OCI-LY3 (cell line): ENCODE measurements at regions not wholly inside any gene's neighbourhood (a gene's known extent, or its start where the extent isn't known, plus 50 kb on each side); places are given as distances from the start of the nearest gene placed in this dataset.

ENCODE experiments used
- H2AFZ ChIP-seq: fragments of 200-600, 300-600 bp; shearing (Covaris generic); 2 replicates; pipeline ENCODE4 v1.6.0; 2014; ENCODE audit warnings: antibody characterized with exemption, low read depth, low read length
- H3K27ac ChIP-seq: fragments of 200-600, 300-600 bp; sonication (generic); 2 replicates; pipeline ENCODE4 v1.5.1; 2014; ENCODE audit warnings: mild to moderate bottlenecking, low read length, moderate library complexity, mixed read lengths
- H3K27me3 ChIP-seq: fragments of 200-600, 300-600 bp; sonication (generic); 2 replicates; pipeline ENCODE4 v1.6.1; 2014; ENCODE audit warnings: low read depth, low read length, mixed read lengths
- H3K36me3 ChIP-seq: fragments of 200-600, 300-600 bp; sonication (generic); replicated peaks from 2 replicates; pipeline ENCODE3; 2014; ENCODE audit warnings: low read depth, low read length, mixed read lengths
- H3K4me1 ChIP-seq: fragments of 300-600, 200-600 bp; sonication (generic); 2 replicates; pipeline ENCODE4 v1.6.1; 2014; ENCODE audit warnings: low read length, mixed read lengths
- H3K4me2 ChIP-seq: fragments of 200-600, 300-600 bp; sonication (generic); 2 replicates; pipeline ENCODE4 v1.6.1; 2014; ENCODE audit warnings: low read length, mixed read lengths
- H3K4me3 ChIP-seq: fragments of 300-600, 200-600 bp; sonication (generic); 2 replicates; pipeline ENCODE4 v1.5.1; 2014; ENCODE audit warnings: antibody characterized with exemption, mild to moderate bottlenecking, low read length, moderate library complexity
- H3K79me2 ChIP-seq: fragments of 300-600, 200-600 bp; shearing (Covaris generic); 2 replicates; pipeline ENCODE4 v1.6.1; 2014; ENCODE audit warnings: mild to moderate bottlenecking, low read length, mixed read lengths
- H3K9ac ChIP-seq: fragments of 300-600, 200-600 bp; shearing (Covaris generic); 2 replicates; pipeline ENCODE4 v1.6.0; 2014; ENCODE audit warnings: mild to moderate bottlenecking, low read length, moderate library complexity
- H3K9me3 ChIP-seq: fragments of 200-600, 300-600 bp; shearing (Covaris generic); 2 replicates; pipeline ENCODE4 v1.6.1; 2014; ENCODE audit warnings: low read length, mixed read lengths; ENCODE audit not compliant: insufficient read depth
- H4K20me1 ChIP-seq: fragments of 200-600, 300-600 bp; sonication (generic); 2 replicates; pipeline ENCODE4 v1.6.1; 2016; ENCODE audit warnings: low read length, mixed read lengths; ENCODE audit not compliant: insufficient read depth
- EZH2phosphoT487 ChIP-seq: fragments of 200-600 bp; shearing (Covaris generic); IDR thresholded peaks from 2 replicates; pipeline ENCODE4 v1.6.1; 2018; ENCODE audit warnings: antibody characterized with exemption, mixed run types, low read depth
- TF ChIP-seq, protein P1 (sequence below): fragments of 200-600, 300-600 bp; sonication (generic); IDR thresholded peaks from 2 replicates; pipeline ENCODE4 v1.5.1; 2014; ENCODE audit warnings: antibody characterized with exemption, low read length, low read depth

DNA sequence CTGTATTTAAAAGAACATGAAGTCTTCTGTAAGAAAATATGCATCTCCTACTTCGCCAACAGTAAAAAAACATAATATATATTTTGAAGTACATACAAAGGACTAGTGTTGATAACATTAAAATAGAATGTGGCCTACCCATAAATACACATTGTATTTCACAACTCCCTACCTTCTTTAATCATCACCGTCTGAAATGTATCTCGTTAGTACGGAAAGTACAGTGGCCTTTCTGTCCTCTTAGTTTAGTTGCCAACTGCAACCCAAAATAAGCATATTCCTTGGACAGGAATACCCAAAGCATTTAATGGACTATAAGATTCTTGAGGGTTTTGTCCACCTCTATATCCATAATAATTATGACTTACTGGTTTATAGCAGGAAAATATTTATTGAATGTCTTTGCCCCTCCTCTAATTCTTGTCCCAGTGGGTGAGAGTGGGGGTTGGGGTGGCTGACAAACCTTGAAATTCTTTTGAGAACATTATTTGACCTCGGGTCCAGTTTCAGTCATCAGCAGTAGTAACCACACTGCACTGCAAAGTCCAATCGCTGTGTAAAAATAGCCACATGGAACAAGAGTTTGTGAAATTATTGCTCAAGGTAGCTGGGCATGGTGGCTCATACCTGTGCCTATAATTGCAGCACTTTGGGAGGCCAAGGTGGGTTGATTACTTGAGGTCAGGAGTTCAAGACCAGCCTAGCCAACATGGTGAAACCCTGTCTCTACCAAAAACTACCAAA lies 474.5 kb downstream of the KLHL13 start:
- H3K27ac ChIP-seq: no peak overlapping the region
- no peak for TF ChIP-seq EZH2phosphoT487
- TF ChIP-seq, protein P1, sequence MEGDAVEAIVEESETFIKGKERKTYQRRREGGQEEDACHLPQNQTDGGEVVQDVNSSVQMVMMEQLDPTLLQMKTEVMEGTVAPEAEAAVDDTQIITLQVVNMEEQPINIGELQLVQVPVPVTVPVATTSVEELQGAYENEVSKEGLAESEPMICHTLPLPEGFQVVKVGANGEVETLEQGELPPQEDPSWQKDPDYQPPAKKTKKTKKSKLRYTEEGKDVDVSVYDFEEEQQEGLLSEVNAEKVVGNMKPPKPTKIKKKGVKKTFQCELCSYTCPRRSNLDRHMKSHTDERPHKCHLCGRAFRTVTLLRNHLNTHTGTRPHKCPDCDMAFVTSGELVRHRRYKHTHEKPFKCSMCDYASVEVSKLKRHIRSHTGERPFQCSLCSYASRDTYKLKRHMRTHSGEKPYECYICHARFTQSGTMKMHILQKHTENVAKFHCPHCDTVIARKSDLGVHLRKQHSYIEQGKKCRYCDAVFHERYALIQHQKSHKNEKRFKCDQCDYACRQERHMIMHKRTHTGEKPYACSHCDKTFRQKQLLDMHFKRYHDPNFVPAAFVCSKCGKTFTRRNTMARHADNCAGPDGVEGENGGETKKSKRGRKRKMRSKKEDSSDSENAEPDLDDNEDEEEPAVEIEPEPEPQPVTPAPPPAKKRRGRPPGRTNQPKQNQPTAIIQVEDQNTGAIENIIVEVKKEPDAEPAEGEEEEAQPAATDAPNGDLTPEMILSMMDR: no peak
- H3K79me2 ChIP-seq: no peaks in the 10 kb centered on the region

DNA sequence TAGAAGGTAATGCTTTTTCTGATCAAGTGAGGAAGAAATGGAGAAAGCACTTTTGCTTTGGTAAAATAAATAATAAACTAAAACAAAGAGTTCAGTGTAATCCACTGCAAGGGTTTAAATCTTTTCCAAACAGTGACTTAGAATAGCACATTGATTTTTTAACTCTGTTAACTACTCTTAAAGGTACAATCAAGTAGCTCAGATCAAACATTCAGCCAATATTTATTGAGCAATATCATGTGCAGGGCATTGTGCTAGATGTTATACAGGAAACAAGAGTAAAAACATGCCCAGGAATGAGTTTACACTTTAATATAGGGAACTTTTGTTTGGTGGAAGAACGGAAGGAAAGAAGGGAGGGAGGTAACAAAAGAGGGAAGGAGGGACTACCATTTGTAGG lies 479.8 kb downstream of the KLHL13 start:
- no peak overlapping the region for H3K4me3 ChIP-seq
- no peaks in the 10 kb centered on the region for H3K27me3 ChIP-seq
- H3K27ac ChIP-seq: no peak overlapping the region
- H3K4me2 ChIP-seq: no peak overlapping the region
- no peaks in the 10 kb centered on the region for H3K36me3 ChIP-seq
- no peaks in the 10 kb centered on the region for H3K9me3 ChIP-seq
- no peak overlapping the region for H3K9ac ChIP-seq
- H2AFZ ChIP-seq: no peak overlapping the region
- H3K4me1 ChIP-seq: no peaks in the 10 kb centered on the region
- TF ChIP-seq, protein P1: no peak
- no peak for TF ChIP-seq EZH2phosphoT487
- no peaks in the 10 kb centered on the region for H4K20me1 ChIP-seq
- no peaks in the 10 kb centered on the region for H3K79me2 ChIP-seq

More for the DNA sequence above, 474.5 kb downstream of the KLHL13 start:
- H3K4me2 ChIP-seq: no peak overlapping the region
- no peak overlapping the region for H2AFZ ChIP-seq
- no peak overlapping the region for H3K9ac ChIP-seq
- H3K9me3 ChIP-seq: no peaks in the 10 kb centered on the region
- no peaks in the 10 kb centered on the region for H3K27me3 ChIP-seq
- H4K20me1 ChIP-seq: no peaks in the 10 kb centered on the region
- H3K36me3 ChIP-seq: no peaks in the 10 kb centered on the region
- no peak overlapping the region for H3K4me3 ChIP-seq
- H3K4me1 ChIP-seq: no peaks in the 10 kb centered on the region

DNA sequence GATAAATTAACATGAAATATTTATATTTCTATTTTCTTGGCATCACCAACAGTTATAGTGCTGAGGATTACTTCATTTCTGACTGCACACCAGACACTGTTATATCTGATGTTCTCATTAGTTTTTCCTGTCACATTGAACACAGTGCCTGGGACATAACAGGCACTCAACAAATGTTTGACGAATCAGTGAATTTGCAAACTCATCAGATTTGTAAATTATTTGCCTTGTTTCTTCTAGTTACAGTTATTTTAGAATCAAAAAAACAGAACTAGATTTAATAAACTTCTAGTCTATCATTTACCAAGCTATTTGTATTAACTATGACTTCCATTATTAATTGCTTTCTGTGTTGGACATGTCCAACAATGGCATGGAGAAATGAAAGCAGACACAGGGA lies 483.3 kb downstream of the KLHL13 start:
- H3K4me3 ChIP-seq: no peak overlapping the region
- no peaks in the 10 kb centered on the region for H4K20me1 ChIP-seq
- H3K9ac ChIP-seq: no peak overlapping the region
- no peaks in the 10 kb centered on the region for H3K27me3 ChIP-seq
- no peak overlapping the region for H2AFZ ChIP-seq
- no peak for TF ChIP-seq EZH2phosphoT487
- TF ChIP-seq, protein P1: no peak
- no peaks in the 10 kb centered on the region for H3K9me3 ChIP-seq
- H3K27ac ChIP-seq: no peak overlapping the region
- no peaks in the 10 kb centered on the region for H3K79me2 ChIP-seq
- H3K36me3 ChIP-seq: no peaks in the 10 kb centered on the region
- H3K4me1 ChIP-seq: no peaks in the 10 kb centered on the region
- H3K4me2 ChIP-seq: no peak overlapping the region

DNA sequence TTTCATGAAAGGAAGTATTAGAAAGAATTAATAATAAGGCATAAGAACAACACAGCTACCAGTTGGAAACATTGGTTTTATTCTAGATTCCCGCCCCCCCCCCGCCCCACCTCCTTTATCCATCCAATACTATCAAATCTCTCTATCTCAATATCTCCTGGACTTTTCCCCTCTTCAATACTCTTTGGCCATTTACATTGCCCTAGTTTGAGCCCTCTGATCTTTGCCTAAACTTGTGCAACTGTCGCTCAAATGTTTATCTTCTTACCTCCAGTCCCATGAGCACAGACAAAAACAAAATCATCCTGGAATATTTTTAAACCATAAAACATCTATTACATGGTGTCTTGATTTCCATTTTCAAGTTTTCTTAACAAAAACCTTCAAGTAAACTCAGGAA lies 488.2 kb downstream of the KLHL13 start:
- no peaks in the 10 kb centered on the region for H3K27me3 ChIP-seq
- no peak overlapping the region for H3K9ac ChIP-seq
- H3K4me1 ChIP-seq: no peaks in the 10 kb centered on the region
- H3K4me3 ChIP-seq: no peak overlapping the region
- H3K36me3 ChIP-seq: no peaks in the 10 kb centered on the region
- H3K79me2 ChIP-seq: no peaks in the 10 kb centered on the region
- TF ChIP-seq, protein P1: no peak
- TF ChIP-seq EZH2phosphoT487: no peak
- H2AFZ ChIP-seq: no peak overlapping the region
- H3K4me2 ChIP-seq: no peak overlapping the region
- H3K27ac ChIP-seq: no peak overlapping the region
- H4K20me1 ChIP-seq: no peaks in the 10 kb centered on the region
- no peaks in the 10 kb centered on the region for H3K9me3 ChIP-seq
